HG02642 (cell line): ENCODE measurements at regions not wholly inside any gene's neighbourhood (a gene's known extent, or its start where the extent isn't known, plus 50 kb on each side); places are given as distances from the start of the nearest gene placed in this dataset.

ENCODE experiments used
- ATAC-seq: cut with Tn5 transposase; IDR thresholded peaks from one replicate; pipeline ENCODE4 v1.9.1; 2021; ENCODE audit warnings: mild to moderate bottlenecking; ENCODE audit not compliant: unreplicated experiment, poor library complexity

GRCh38 chr6:140609321-140609720, 1234.9 kb upstream of the CITED2 start:
- no peak for ATAC-seq

- no peak for ATAC-seq
Observed at GRCh38 chr6:140604786-140605185, 1230.3 kb upstream of the CITED2 start.

GRCh38 chr6:140602431-140603248, 1228.2 kb upstream of the CITED2 start:
- ATAC-seq = no peak

- no peak for ATAC-seq
Observed at GRCh38 chr6:140601021-140601808, 1226.8 kb upstream of the CITED2 start.

GRCh38 chr6:140599916-140600315, 1225.5 kb upstream of the CITED2 start:
- no peak for ATAC-seq

GRCh38 chr6:140597181-140597580, 1222.7 kb upstream of the CITED2 start:
- no peak for ATAC-seq

- no peak for ATAC-seq
Observed at GRCh38 chr6:140594806-140595128, 1220.3 kb upstream of the CITED2 start.

GRCh38 chr6:140592877-140593276, 1218.4 kb upstream of the CITED2 start:
- ATAC-seq = no peak

- no peak for ATAC-seq
Observed at GRCh38 chr6:140590641-140591040, 1216.2 kb upstream of the CITED2 start.

- ATAC-seq = peak; percentile 94
Observed at GRCh38 chr6:140586426-140587061, 1212.1 kb upstream of the CITED2 start.

GRCh38 chr6:140581601-140582000, 1207.2 kb upstream of the CITED2 start:
- no peak for ATAC-seq

GRCh38 chr6:140579918-140580317, 1205.5 kb upstream of the CITED2 start:
- no peak for ATAC-seq

GRCh38 chr6:140576004-140576555, 1201.6 kb upstream of the CITED2 start:
- ATAC-seq = no peak

- no peak for ATAC-seq
Observed at GRCh38 chr6:140572867-140573266, 1198.4 kb upstream of the CITED2 start.

GRCh38 chr6:140572129-140572528, 1197.7 kb upstream of the CITED2 start:
- no peak for ATAC-seq

- no peak for ATAC-seq
Observed at GRCh38 chr6:140571145-140571544, 1196.7 kb upstream of the CITED2 start.

GRCh38 chr6:140567466-140567865, 1193.0 kb upstream of the CITED2 start:
- ATAC-seq = no peak

- ATAC-seq = no peak
Observed at GRCh38 chr6:140566781-140567277, 1192.4 kb upstream of the CITED2 start.

GRCh38 chr6:140563728-140564127, 1189.3 kb upstream of the CITED2 start:
- ATAC-seq = no peak

- ATAC-seq = no peak
Observed at GRCh38 chr6:140561701-140562100, 1187.3 kb upstream of the CITED2 start.

GRCh38 chr6:140560671-140561070, 1186.2 kb upstream of the CITED2 start:
- ATAC-seq = no peak
